ENCODE measurements at regions not wholly inside any gene's neighbourhood (a gene's known extent, or its start where the extent isn't known, plus 50 kb on each side); places are given as distances from the start of the nearest gene placed in this dataset.
"Not testable (repeated sequence)": the region's sequence is repeated elsewhere in the genome, so short reads cannot be mapped to it uniquely, and the experiment has no call there.

- DNase-seq (ENCODE audit: low spot score), result no peak
Observed at GRCh38 chr1:47684964-47685762, 247.3 kb downstream of the FOXD2 start.

GRCh38 chr1:47685763-47686066 is 247.9 kb downstream of the FOXD2 start:
- DNase-seq (ENCODE audit: low spot score), result no peak

GRCh38 chr1:47686731-47687630 is 249.1 kb downstream of the FOXD2 start:
- DNase-seq (ENCODE audit: low spot score), result no peak

GRCh38 chr1:47687631-47688460 is 250.0 kb downstream of the FOXD2 start:
- DNase-seq (ENCODE audit: low spot score), result no peak

GRCh38 chr1:47688461-47689296 is 250.8 kb downstream of the FOXD2 start:
- DNase-seq (ENCODE audit: low spot score), result no peak

- no peak for DNase-seq (ENCODE audit: low spot score)
Observed at GRCh38 chr1:47689894-47690293, 252.1 kb downstream of the FOXD2 start.

DNA sequence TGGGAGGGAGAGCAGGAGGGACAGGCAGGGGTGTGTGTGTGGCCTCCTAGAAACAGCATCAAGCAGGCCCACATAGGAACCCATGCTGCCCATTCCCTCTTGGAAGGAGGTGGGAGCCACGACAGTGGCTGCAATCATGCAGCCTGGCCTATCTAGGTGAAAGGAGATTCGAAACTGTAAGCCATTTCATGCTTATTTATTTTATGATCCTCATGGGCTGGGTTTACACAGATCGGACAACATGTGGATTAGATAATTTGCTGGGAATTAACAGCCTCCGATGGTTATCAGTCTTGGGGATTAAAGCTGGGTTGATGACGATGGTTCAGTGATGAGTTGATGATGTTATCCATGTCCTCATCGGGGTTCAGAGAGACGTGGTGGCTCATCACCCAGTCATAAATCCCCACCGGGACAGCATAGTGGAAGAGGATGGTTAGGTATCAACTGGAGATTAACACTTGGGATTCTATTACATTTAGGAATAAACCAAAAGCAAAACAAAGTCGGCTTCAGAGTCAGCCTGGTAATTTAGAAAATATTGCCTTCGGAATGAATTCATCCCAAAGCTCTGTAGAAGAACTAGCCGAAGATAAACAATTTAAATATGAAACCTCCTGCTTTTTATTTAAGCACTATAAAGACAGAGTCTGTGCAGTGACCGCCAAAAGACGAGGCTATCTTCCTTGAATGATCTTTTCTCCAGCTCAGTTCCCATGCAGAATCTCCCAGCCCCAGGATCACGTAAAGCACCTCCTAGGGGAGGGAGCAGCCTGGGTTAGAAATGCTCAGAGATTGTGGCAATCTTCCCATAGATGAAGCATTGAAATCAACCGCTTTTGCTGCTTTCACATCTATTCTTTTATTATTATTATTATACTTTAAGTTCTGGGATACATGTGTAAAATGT is 252.8 kb downstream of the FOXD2 start:
- no peak for DNase-seq (ENCODE audit: low spot score)

GRCh38 chr1:47691293-47691692 is 253.4 kb downstream of the FOXD2 start:
- not testable (repeated sequence) for DNase-seq (ENCODE audit: low spot score)

GRCh38 chr1:47692196-47692595 is 254.4 kb downstream of the FOXD2 start:
- no peak for DNase-seq (ENCODE audit: low spot score)

GRCh38 chr1:47693115-47693514 is 255.3 kb downstream of the FOXD2 start:
- no peak for DNase-seq (ENCODE audit: low spot score)

GRCh38 chr1:47694011-47694890 is 256.4 kb downstream of the FOXD2 start:
- no peak for DNase-seq (ENCODE audit: low spot score)

GRCh38 chr1:47696404-47696736 is 258.5 kb downstream of the FOXD2 start:
- no peak for DNase-seq (ENCODE audit: low spot score)

GRCh38 chr1:47696737-47697441 is 259.0 kb downstream of the FOXD2 start:
- DNase-seq (ENCODE audit: low spot score), result no peak

GRCh38 chr1:47697616-47698335 is 259.9 kb downstream of the FOXD2 start:
- DNase-seq (ENCODE audit: low spot score), result no peak

DNA sequence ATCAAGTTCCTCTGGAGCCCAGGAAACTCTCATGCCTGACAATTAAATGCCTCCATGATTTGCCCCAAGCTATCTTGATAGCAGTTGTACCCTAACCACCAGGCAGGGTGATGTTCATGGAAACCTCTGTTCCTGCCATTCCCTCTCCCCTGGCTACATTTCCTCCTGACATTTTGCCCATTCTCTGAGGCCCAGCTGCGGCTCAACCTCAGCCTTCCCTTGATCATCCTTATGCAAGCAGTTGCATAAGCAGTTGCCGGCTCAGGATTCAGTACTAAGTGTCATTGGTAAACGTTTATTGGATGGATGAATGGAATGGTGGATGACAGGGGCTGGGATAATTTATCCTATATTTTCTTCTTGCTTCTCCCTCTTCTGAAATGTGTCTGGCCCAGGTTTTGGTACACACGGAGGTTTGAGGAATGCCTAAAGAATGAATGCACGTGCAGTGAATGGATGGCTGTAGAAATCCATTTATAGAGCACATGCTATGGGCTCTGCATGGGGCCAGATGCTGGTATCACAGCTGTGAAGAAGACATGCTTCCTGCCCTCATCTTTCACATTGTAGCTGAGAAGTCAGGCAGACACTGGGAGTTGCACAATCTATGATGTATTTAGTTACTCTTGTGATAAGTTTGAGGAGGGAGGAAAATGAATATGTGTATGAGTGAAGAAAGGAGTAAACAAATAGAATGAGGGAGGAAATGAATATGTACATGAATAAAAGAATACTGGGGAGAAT is 261.8 kb downstream of the FOXD2 start:
- no peak for DNase-seq (ENCODE audit: low spot score)

DNA sequence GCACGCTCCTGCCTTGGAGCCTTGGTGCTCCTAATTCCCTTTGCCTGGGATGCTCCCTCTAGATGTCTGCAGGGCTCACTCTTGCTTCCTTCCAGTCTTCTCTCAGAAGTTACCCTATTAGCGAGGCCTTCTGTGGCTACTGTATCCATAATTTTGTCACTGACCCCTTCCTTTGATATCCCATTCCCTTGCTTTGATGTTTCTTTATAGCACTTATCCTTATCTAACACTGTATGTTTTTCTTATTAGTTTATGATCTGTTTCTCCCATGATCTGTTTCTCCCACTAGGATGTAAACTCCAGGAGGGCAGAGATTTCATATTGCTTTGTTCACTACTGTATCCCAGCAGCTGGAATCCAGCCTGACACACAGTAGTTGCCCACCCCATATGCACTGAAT is 263.4 kb downstream of the FOXD2 start:
- no peak for DNase-seq (ENCODE audit: low spot score)

DNA sequence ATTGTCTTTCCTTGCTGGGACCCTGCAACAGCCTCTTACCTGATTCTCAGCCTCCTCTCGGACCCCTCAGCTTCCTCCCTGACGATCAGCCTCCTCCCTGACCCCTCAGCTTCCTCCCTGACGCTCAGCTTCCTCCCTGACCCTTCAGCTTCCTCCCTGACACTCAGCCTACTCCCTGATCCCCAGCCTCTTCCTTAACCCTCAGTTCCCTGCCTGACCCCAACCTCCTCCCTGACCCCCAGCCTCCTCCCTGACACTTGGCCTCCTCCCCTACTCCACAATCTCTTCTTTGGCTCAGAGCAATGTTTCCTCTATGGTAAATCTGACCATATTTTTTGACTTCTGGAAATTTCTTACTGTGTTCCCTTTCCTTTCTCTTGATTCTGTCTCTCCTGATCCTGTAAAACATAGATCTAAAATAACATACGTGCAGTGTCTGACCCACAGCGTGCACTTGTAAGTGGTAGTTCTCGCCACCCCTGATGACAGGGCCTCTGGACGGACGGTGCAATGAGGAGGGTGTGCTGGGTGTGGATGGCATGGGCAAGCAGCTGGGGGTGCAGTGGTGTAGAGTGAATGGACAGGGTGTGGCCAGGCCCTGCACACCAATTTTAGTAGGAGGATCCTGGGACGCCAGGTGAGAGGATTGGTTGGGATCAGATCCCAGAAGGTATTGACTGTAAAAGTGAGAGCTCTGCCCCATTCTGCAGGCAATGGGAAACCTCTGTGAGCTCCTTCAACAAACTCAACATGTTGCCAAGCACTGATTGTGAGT is 264.1 kb downstream of the FOXD2 start:
- no peak for DNase-seq (ENCODE audit: low spot score)
